Endodermal cell (in vitro differentiated cells): ENCODE measurements at regions not wholly inside any gene's neighbourhood (a gene's known extent, or its start where the extent isn't known, plus 50 kb on each side); places are given as distances from the start of the nearest gene placed in this dataset.

ENCODE experiments used
- DNase-seq: peaks from one replicate; pipeline ENCODE4 v3.0.0-alpha.2; 2017
- H3K27ac ChIP-seq: 2 replicates; pipeline ENCODE4 v1.5.1; 2013; ENCODE audit warnings: mild to moderate bottlenecking, low read depth, low read length, moderate library complexity
- H3K27me3 ChIP-seq: 2 replicates; pipeline ENCODE4 v1.6.1; 2013; ENCODE audit warnings: mild to moderate bottlenecking, low read length, moderate library complexity; ENCODE audit not compliant: insufficient read depth, control insufficient read depth, poor library complexity, severe bottlenecking
- H3K36me3 ChIP-seq: 2 replicates; pipeline ENCODE4 v1.7.0; 2013; ENCODE audit warnings: mild to moderate bottlenecking, low read length, moderate library complexity; ENCODE audit not compliant: control insufficient read depth, insufficient read depth
- H3K4me1 ChIP-seq: one replicate; pipeline ENCODE4 v1.7.0; 2013; ENCODE audit warnings: low read length; ENCODE audit not compliant: control insufficient read depth, insufficient read depth
- H3K4me3 ChIP-seq: 2 replicates; pipeline ENCODE4 v1.5.1; 2013; ENCODE audit warnings: mild to moderate bottlenecking, low read length, moderate library complexity
- H3K9ac ChIP-seq: 2 replicates; pipeline ENCODE4 v1.6.1; 2013; ENCODE audit warnings: mild to moderate bottlenecking, low read length, moderate library complexity; ENCODE audit not compliant: poor library complexity, severe bottlenecking; ENCODE audit errors: extremely low read depth
- H3K9me3 ChIP-seq: 2 replicates; pipeline ENCODE4 v1.6.1; 2013; ENCODE audit warnings: mild to moderate bottlenecking, low read length, moderate library complexity; ENCODE audit not compliant: control insufficient read depth
- H3K27ac Mint-ChIP-seq: 2 replicates; pipeline ENCODE4 v1.8.0; 2020; ENCODE audit warnings: mixed read lengths
- H3K27me3 Mint-ChIP-seq: 2 replicates; pipeline ENCODE4 v1.8.0; 2021; ENCODE audit warnings: mild to moderate bottlenecking, mixed read lengths; ENCODE audit not compliant: insufficient read depth
- H3K36me3 Mint-ChIP-seq: 2 replicates; pipeline ENCODE4 v1.8.0; 2020; ENCODE audit warnings: low read depth, mixed read lengths
- H3K4me1 Mint-ChIP-seq: 2 replicates; pipeline ENCODE4 v1.8.0; 2020; ENCODE audit warnings: mixed read lengths
- H3K4me3 Mint-ChIP-seq: 2 replicates; pipeline ENCODE4 v1.8.0; 2020; ENCODE audit warnings: mild to moderate bottlenecking, moderate library complexity, mixed read lengths
- H3K9me3 Mint-ChIP-seq: 2 replicates; pipeline ENCODE4 v1.8.0; 2020; ENCODE audit warnings: mild to moderate bottlenecking, mixed read lengths
- WGBS, 2 experiments: methylation state at CpG; one replicate each; pipeline versions ENCODE4 v1.1.5 to v1.1.7; 2013; ENCODE audit warnings: missing lambda C conversion rate in 2 of 2, mixed read lengths in 1 of 2; ENCODE audit not compliant: insufficient coverage in 1 of 2, insufficient read length in 1 of 2; 5-methylcytosine and 5-hydroxymethylcytosine counted together
- TF ChIP-seq, protein P1 (sequence below): fragments of 200-600 bp; sonication (generic); conservative IDR thresholded peaks from 2 replicates; pipeline ENCODE4 v1.5.0; 2021; ENCODE audit warnings: antibody characterized with exemption, mild to moderate bottlenecking

DNA sequence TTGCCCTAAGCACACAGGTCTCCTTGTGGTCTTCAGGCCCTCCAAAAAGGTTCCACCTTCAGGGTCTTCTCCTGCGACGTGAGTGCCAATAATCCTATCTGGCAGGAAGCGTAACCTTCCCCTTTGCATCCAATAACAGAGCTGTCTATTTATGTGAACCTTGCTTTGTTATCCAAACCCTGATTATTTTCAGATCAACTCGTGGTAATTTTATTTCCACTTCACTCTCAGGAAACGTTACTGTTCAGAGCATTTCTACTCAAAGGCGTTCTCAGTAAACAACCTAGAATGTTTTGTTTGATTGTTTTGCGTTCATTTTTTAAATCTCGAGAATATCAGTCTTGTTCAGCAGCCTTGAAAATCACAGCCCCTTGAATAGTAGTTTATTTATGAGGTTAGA, 232.3 kb upstream of the KLF6 start:
- no peaks in the 10 kb centered on the region for H3K36me3 Mint-ChIP-seq
- no peaks in the 10 kb centered on the region for H3K27me3 Mint-ChIP-seq
- 94 to 100% methylated on average over 4 to 8 of the region's 8 CpGs for WGBS, 2 experiments

DNA sequence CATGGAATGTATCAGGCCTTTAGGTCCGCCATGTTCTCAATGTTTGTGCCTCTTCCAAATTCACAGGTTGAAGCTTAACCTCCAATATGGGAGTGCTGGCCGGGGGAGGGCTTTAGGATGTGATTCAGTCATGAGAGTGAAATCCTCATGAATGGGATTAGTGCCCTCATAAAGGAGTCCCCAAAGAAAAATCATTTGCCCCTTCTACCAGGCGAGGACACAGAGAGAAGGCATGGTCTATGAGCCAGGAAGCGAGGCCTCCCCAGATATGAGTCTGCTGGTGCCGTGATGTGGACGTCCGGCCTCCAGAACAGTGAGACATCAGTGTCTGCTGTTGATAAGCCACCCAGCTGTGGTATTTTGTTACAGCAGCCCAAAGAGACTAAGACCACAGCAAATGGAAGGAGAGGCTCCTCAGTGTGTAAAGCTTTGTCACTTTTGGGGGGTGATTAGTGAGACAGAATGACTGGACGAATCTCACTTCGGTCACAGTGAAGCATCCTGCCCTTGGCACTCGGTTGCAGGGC, 231.3 kb upstream of the KLF6 start:
- H3K4me1 Mint-ChIP-seq = no peaks in the 10 kb centered on the region
- no peak for DNase-seq
- TF ChIP-seq, protein P1, sequence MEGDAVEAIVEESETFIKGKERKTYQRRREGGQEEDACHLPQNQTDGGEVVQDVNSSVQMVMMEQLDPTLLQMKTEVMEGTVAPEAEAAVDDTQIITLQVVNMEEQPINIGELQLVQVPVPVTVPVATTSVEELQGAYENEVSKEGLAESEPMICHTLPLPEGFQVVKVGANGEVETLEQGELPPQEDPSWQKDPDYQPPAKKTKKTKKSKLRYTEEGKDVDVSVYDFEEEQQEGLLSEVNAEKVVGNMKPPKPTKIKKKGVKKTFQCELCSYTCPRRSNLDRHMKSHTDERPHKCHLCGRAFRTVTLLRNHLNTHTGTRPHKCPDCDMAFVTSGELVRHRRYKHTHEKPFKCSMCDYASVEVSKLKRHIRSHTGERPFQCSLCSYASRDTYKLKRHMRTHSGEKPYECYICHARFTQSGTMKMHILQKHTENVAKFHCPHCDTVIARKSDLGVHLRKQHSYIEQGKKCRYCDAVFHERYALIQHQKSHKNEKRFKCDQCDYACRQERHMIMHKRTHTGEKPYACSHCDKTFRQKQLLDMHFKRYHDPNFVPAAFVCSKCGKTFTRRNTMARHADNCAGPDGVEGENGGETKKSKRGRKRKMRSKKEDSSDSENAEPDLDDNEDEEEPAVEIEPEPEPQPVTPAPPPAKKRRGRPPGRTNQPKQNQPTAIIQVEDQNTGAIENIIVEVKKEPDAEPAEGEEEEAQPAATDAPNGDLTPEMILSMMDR = no peak
- H3K4me1 ChIP-seq = no peaks in the 10 kb centered on the region
- H3K36me3 Mint-ChIP-seq = no peaks in the 10 kb centered on the region
- 96 to 97% methylated on average over 8 to 10 of the region's 10 CpGs for WGBS, 2 experiments
- no peak overlapping the region for H3K4me3 Mint-ChIP-seq
- H3K9ac ChIP-seq = no peak overlapping the region
- H3K9me3 ChIP-seq = no peaks in the 10 kb centered on the region
- H3K27ac Mint-ChIP-seq = no peak overlapping the region
- H3K9me3 Mint-ChIP-seq = no peaks in the 10 kb centered on the region
- H3K27ac ChIP-seq = no peak overlapping the region
- H3K36me3 ChIP-seq = no peaks in the 10 kb centered on the region
- H3K27me3 Mint-ChIP-seq = no peaks in the 10 kb centered on the region
- no peaks in the 10 kb centered on the region for H3K27me3 ChIP-seq
- no peak overlapping the region for H3K4me3 ChIP-seq

More for the DNA sequence above, 232.3 kb upstream of the KLF6 start:
- H3K9me3 Mint-ChIP-seq = no peaks in the 10 kb centered on the region
- H3K36me3 ChIP-seq = no peaks in the 10 kb centered on the region
- TF ChIP-seq, protein P1 = no peak
- H3K27ac ChIP-seq = no peak overlapping the region
- H3K4me1 Mint-ChIP-seq = no peaks in the 10 kb centered on the region
- H3K9me3 ChIP-seq = no peaks in the 10 kb centered on the region
- DNase-seq = no peak
- no peak overlapping the region for H3K27ac Mint-ChIP-seq
- no peaks in the 10 kb centered on the region for H3K4me1 ChIP-seq
- no peak overlapping the region for H3K4me3 ChIP-seq
- no peak overlapping the region for H3K9ac ChIP-seq
- no peaks in the 10 kb centered on the region for H3K27me3 ChIP-seq
- H3K4me3 Mint-ChIP-seq = no peak overlapping the region

DNA sequence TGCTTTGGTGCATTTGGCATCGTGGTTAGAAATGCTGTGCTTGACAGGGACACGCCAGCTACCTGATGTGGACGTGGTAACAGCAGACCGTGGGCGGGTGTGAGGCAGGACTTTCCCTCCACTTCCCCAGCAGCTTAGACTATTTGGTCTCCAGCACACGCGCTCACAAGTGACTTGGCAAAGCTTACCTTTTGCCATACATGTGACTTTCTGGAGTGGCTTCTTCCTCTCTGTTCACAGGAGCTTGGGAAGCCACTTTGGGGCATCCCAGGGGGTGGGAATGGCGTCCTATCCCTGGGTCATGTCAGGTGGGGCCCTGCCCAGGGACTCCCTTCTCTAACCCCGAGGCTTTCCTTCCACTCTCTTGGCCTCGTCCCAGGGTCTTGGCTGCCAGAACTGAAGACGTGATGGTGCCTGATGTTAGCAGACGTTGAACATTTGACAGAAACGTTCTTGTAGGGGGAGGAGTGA, 228.7 kb upstream of the KLF6 start:
- no peak overlapping the region for H3K27ac ChIP-seq
- H3K27ac Mint-ChIP-seq = no peak overlapping the region

More for the DNA sequence above, 228.7 kb upstream of the KLF6 start:
- Histone ChIP-seq H3K27me3 (no peaks in the 10 kb centered on the region), H3K9me3 (no peaks in the 10 kb centered on the region), H3K4me3 (no peak overlapping the region), H3K36me3 (no peaks in the 10 kb centered on the region), H3K4me1 (no peaks in the 10 kb centered on the region), H3K9ac (no peak overlapping the region)
- H3K9me3 Mint-ChIP-seq = no peaks in the 10 kb centered on the region
- no peak for DNase-seq
- TF ChIP-seq, protein P1 = no peak
- no peak overlapping the region for H3K4me3 Mint-ChIP-seq
- H3K4me1 Mint-ChIP-seq = peaks cover 8% of the 10 kb centered on the region
- WGBS, 2 experiments = 89 to 93% methylated on average over 11 to 13 of the region's 13 CpGs
- no peaks in the 10 kb centered on the region for H3K36me3 Mint-ChIP-seq
- no peaks in the 10 kb centered on the region for H3K27me3 Mint-ChIP-seq
